ENCODE measurements at regions not wholly inside any gene's neighbourhood (a gene's known extent, or its start where the extent isn't known, plus 50 kb on each side); places are given as distances from the start of the nearest gene placed in this dataset.
"Not testable (repeated sequence)": the region's sequence is repeated elsewhere in the genome, so short reads cannot be mapped to it uniquely, and the experiment has no call there.

- Mint-ChIP-seq H3K4me1 (no peaks in the 10 kb centered on the region), H3K27me3 (no peaks in the 10 kb centered on the region), H3K4me3 (no peak overlapping the region), H3K36me3 (ENCODE audit: low read depth) (no peaks in the 10 kb centered on the region), H3K9me3 (peaks cover 2% of the 10 kb centered on the region), H3K27ac (no peak overlapping the region)
- ChIA-PET POLR2A (no interaction called here), CTCF (interaction anchor here (1.2 kb wide), 1 partner anchor 24 kb away, joined by 3 read pairs; no protein-coding TSS in a partner anchor)
- DNase-seq = no peak
Observed at GRCh38 chr3:3675186-3675585, 124.0 kb upstream of the LRRN1 start.

DNA sequence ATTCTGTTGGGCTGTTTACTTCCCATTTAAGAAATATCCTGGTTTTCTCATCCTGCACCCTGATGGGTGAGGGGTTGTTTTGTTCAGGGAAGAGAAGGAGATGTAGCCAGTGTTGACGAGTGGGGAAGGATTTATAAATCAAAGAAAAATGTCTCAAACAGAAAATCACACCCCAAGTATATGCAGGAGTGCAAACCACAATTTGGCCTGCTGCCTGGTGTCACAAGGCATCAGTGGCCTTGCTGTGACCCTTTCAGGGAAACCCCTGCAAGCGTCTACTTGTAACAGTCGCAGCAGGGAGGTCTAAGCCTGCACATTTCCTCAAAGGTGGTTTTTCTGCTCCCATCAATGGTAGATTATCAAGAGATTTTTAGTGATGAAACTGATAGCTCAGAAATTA, 132.6 kb upstream of the LRRN1 start:
- H3K9me3 Mint-ChIP-seq = peaks cover 12% of the 10 kb centered on the region
- CTCF ChIA-PET = interaction anchor here (0.9 to 1.0 kb wide), 2 partner anchors 11 to 23 kb away, joined by 3 read pairs; no protein-coding TSS in a partner anchor
- no peaks in the 10 kb centered on the region for H3K4me1 Mint-ChIP-seq
- no peaks in the 10 kb centered on the region for H3K36me3 Mint-ChIP-seq (ENCODE audit: low read depth)
- POLR2A ChIA-PET = no interaction called here
- H3K27ac Mint-ChIP-seq = no peak overlapping the region
- no peak overlapping the region for H3K4me3 Mint-ChIP-seq
- DNase-seq = no peak
- no peaks in the 10 kb centered on the region for H3K27me3 Mint-ChIP-seq

DNA sequence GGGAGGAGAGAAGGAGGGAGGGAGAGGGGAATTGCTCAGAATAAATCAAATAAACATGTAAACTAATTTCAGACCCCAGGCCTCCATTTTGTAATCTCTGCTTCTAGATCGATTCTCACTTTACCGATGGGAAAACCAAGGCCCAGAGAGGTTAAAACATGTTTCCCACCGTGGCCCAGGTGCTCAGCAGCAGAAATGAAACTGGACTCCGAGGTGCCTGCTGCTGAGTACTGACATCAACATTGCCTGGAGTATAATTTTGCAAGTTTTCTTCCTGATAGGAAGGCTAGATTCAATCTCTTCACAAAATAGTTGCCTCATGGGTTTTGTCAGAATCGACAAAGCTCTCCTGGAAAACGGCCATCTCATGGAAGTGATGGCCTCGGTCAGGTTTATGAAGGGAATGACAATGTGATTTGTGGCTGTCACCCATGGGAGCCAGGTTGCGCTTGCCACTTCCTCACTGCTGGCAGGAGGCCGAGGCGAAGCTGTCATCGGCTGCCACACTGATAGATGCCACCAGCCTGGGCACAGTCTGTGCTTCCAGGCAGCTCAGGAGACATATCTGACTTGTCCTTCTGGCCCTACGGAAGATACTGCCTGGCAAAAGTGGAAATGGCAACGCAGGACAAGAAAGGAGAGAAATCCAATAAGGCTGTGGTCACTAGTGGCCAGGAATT, 133.1 kb upstream of the LRRN1 start:
- DNase-seq = no peak
- Mint-ChIP-seq H3K4me3 (no peak overlapping the region), H3K36me3 (ENCODE audit: low read depth) (no peaks in the 10 kb centered on the region), H3K4me1 (no peaks in the 10 kb centered on the region), H3K27me3 (no peaks in the 10 kb centered on the region), H3K27ac (no peak overlapping the region), H3K9me3 (peaks cover 12% of the 10 kb centered on the region)
- ChIA-PET CTCF (interaction anchor here (1.0 kb wide), 1 partner anchor 24 kb away, joined by 3 read pairs; no protein-coding TSS in a partner anchor), POLR2A (no interaction called here)

DNA sequence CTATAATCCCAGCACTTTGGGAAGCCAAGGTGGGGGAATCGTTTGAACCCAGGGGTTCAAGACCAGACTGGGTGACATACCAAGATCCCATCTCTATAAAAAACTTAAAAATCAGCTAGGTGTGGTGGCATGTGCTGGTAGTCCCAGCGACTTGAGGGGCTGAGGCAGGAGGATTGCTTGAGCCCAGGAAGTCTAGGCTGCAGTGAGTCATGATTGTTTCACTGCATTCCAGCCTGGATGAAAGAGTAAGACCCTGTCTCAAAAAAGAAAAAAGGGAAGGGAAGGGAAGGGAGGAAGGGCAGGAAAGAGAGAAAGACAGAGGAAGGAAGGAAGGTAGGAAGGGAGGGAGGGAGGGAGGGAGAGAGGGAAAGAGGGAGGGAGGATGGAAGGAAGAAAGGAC, 133.7 kb upstream of the LRRN1 start:
- no peak for DNase-seq
- ChIA-PET POLR2A (no interaction called here), CTCF (no interaction called here)
- Mint-ChIP-seq H3K27me3 (no peaks in the 10 kb centered on the region), H3K4me1 (no peaks in the 10 kb centered on the region), H3K36me3 (ENCODE audit: low read depth) (no peaks in the 10 kb centered on the region), H3K27ac (no peak overlapping the region), H3K4me3 (no peak overlapping the region), H3K9me3 (peaks cover 9% of the 10 kb centered on the region)

GRCh38 chr3:3664935-3665334, 134.3 kb upstream of the LRRN1 start:
- H3K9me3 Mint-ChIP-seq = peaks cover 9% of the 10 kb centered on the region
- no peak for DNase-seq
- H3K4me3 Mint-ChIP-seq = no peak overlapping the region
- no peak overlapping the region for H3K27ac Mint-ChIP-seq
- no peaks in the 10 kb centered on the region for H3K36me3 Mint-ChIP-seq (ENCODE audit: low read depth)
- H3K27me3 Mint-ChIP-seq = no peaks in the 10 kb centered on the region
- ChIA-PET POLR2A (no interaction called here), CTCF (no interaction called here)
- H3K4me1 Mint-ChIP-seq = no peaks in the 10 kb centered on the region

GRCh38 chr3:3662610-3663009, 136.6 kb upstream of the LRRN1 start:
- H3K36me3 Mint-ChIP-seq (ENCODE audit: low read depth) = no peaks in the 10 kb centered on the region
- ChIA-PET POLR2A (no interaction called here), CTCF (no interaction called here)
- no peaks in the 10 kb centered on the region for H3K27me3 Mint-ChIP-seq
- no peak overlapping the region for H3K27ac Mint-ChIP-seq
- DNase-seq = no peak
- no peaks in the 10 kb centered on the region for H3K4me1 Mint-ChIP-seq
- H3K4me3 Mint-ChIP-seq = no peak overlapping the region
- H3K9me3 Mint-ChIP-seq = no peaks in the 10 kb centered on the region

DNA sequence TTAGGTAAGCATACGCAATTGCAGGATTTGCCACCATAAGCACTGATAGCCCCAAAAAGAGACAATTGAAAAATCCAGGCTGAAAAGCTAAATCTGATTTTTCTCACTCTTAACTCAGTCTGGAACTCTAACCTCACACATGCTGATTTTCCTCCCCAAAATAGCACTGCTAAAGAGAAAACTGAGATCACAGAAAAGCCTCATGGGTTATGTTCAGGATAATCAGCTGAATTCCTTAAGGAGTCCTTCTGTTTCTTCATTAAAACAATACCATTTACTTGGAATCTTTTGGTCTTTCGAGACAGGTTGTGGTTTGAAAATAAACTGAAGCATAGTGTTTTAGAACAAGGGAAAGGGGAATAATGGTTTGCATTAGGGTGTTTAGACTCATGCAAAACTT, 144.3 kb upstream of the LRRN1 start:
- Mint-ChIP-seq H3K27ac (no peak overlapping the region), H3K4me3 (no peak overlapping the region), H3K36me3 (ENCODE audit: low read depth) (no peaks in the 10 kb centered on the region), H3K27me3 (no peaks in the 10 kb centered on the region), H3K9me3 (no peaks in the 10 kb centered on the region), H3K4me1 (no peaks in the 10 kb centered on the region)
- ChIA-PET CTCF (interaction anchor here (1.6 kb wide), 1 partner anchor 12 kb away, joined by 3 read pairs; no protein-coding TSS in a partner anchor), POLR2A (no interaction called here)
- DNase-seq = no peak

- H3K36me3 Mint-ChIP-seq (ENCODE audit: low read depth) = no peaks in the 10 kb centered on the region
- no peak for DNase-seq
- H3K27ac Mint-ChIP-seq = no peak overlapping the region
- ChIA-PET CTCF (no interaction called here), POLR2A (no interaction called here)
- no peaks in the 10 kb centered on the region for H3K27me3 Mint-ChIP-seq
- no peaks in the 10 kb centered on the region for H3K9me3 Mint-ChIP-seq
- H3K4me3 Mint-ChIP-seq = no peak overlapping the region
- H3K4me1 Mint-ChIP-seq = no peaks in the 10 kb centered on the region
Observed at GRCh38 chr3:3648988-3649679, 150.1 kb upstream of the LRRN1 start.

GRCh38 chr3:3646934-3647333, 152.3 kb upstream of the LRRN1 start:
- Mint-ChIP-seq H3K36me3 (ENCODE audit: low read depth) (no peaks in the 10 kb centered on the region), H3K4me1 (no peaks in the 10 kb centered on the region), H3K27me3 (no peaks in the 10 kb centered on the region), H3K9me3 (no peaks in the 10 kb centered on the region), H3K4me3 (no peak overlapping the region), H3K27ac (no peak overlapping the region)
- CTCF ChIA-PET = no interaction called here
- DNase-seq = no peak
- POLR2A ChIA-PET = no interaction called here

GRCh38 chr3:3646103-3646844, 153.0 kb upstream of the LRRN1 start:
- H3K9me3 Mint-ChIP-seq; H3K27ac Mint-ChIP-seq; H3K4me1 Mint-ChIP-seq; DNase-seq; H3K27me3 Mint-ChIP-seq; H3K36me3 Mint-ChIP-seq (ENCODE audit: low read depth); H3K4me3 Mint-ChIP-seq; POLR2A ChIA-PET: not testable (repeated sequence)
- CTCF ChIA-PET = interaction anchor here (0.9 kb wide), 1 partner anchor 12 kb away, joined by 3 read pairs; no protein-coding TSS in a partner anchor

- ChIA-PET CTCF (interaction anchor here (0.6 kb wide), 1 partner anchor 90 kb away, joined by 3 read pairs; no protein-coding TSS in a partner anchor), POLR2A (no interaction called here)
- Mint-ChIP-seq H3K36me3 (ENCODE audit: low read depth) (no peaks in the 10 kb centered on the region), H3K4me1 (no peaks in the 10 kb centered on the region), H3K9me3 (no peaks in the 10 kb centered on the region), H3K27me3 (no peaks in the 10 kb centered on the region), H3K27ac (no peak overlapping the region), H3K4me3 (no peak overlapping the region)
- no peak for DNase-seq
Observed at GRCh38 chr3:3641877-3642455, 157.3 kb upstream of the LRRN1 start.

- no peak for DNase-seq
- Mint-ChIP-seq H3K27ac (no peak overlapping the region), H3K4me3 (no peak overlapping the region), H3K36me3 (ENCODE audit: low read depth) (no peaks in the 10 kb centered on the region), H3K27me3 (no peaks in the 10 kb centered on the region), H3K4me1 (no peaks in the 10 kb centered on the region), H3K9me3 (no peaks in the 10 kb centered on the region)
- ChIA-PET POLR2A (no interaction called here), CTCF (interaction anchor here (0.9 kb wide), 1 partner anchor 12 kb away, joined by 3 read pairs; no protein-coding TSS in a partner anchor)
Observed at GRCh38 chr3:3639078-3639477, 160.2 kb upstream of the LRRN1 start.

GRCh38 chr3:3636815-3637214, 162.4 kb upstream of the LRRN1 start:
- no peak overlapping the region for H3K4me3 Mint-ChIP-seq
- ChIA-PET CTCF (no interaction called here), POLR2A (no interaction called here)
- H3K36me3 Mint-ChIP-seq (ENCODE audit: low read depth) = no peaks in the 10 kb centered on the region
- H3K9me3 Mint-ChIP-seq = no peaks in the 10 kb centered on the region
- no peaks in the 10 kb centered on the region for H3K4me1 Mint-ChIP-seq
- H3K27ac Mint-ChIP-seq = no peak overlapping the region
- DNase-seq = no peak
- H3K27me3 Mint-ChIP-seq = no peaks in the 10 kb centered on the region

All from activated CD4-positive, alpha-beta T cell treated with anti-CD3 and anti-CD28 coated beads, Interleukin-2, amount 10 ng/mL, durations not matched to agents 7 days and 5 days (primary cell).